Dermis blood vessel endothelial cell (primary cell): ENCODE measurements at regions not wholly inside any gene's neighbourhood (a gene's known extent, or its start where the extent isn't known, plus 50 kb on each side); places are given as distances from the start of the nearest gene placed in this dataset.
"Not testable (repeated sequence)": the region's sequence is repeated elsewhere in the genome, so short reads cannot be mapped to it uniquely, and the experiment has no call there.

Source experiments
- DNase-seq: peaks from one replicate; pipeline ENCODE4 v3.0.0; 2010

DNA sequence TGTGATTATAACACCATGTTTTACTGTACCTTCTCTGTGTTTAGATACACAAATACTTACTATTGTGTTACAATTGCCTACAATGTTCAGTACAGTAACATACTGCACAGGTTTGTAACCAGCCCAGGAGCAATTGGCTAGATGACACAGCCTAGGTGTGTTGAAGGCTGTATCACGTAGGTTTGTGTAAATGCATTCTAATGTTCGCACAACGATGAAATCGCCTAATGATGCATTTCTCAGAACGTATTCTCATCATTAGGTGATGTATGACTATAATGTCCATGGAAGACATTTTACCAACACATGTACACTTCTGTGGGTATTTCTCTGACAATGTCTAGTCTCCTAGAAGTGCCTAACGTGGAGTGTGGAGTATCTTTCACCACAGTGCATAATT, 165.9 kb upstream of the KLF7 start:
- DNase-seq = no peak

DNA sequence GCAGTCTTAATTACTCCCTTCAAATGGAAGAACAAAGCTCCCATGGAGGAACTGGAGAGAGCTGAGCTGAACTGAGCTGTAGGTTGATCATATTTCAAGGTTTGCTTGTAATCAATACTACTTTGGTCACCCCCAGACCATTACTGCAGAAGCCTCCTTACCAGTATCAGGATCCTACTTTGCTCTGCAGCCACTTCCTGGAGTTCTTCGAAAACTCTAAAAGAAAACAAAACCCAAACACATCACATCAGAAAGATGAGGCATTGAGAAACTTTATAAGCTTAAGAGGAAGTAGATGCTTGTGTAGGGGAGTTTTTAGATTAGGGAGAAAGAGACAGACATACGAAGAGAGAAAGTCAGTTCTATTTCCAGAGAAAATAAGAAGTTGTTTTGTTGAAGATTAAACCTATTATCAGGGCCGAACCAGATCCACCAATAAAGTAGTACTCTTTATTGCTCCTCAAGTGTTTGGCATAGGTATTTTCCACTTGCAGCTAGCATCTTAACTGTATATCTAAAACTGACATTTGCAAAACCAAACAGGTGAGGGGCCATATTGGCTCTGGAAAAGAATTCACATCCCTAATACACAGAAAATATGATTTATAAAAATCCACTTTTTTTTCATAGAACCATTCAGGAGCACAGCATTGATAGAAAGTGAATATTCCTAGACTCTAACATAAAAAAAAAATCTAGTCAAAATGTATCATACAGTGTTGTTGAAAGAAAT, 166.9 kb upstream of the KLF7 start:
- DNase-seq = no peak

- no peak for DNase-seq
Measured at GRCh38 chr2:207333599-207334300, 168.0 kb upstream of the KLF7 start.

- no peak for DNase-seq
Measured at GRCh38 chr2:207334301-207334623, 168.5 kb upstream of the KLF7 start.

DNA sequence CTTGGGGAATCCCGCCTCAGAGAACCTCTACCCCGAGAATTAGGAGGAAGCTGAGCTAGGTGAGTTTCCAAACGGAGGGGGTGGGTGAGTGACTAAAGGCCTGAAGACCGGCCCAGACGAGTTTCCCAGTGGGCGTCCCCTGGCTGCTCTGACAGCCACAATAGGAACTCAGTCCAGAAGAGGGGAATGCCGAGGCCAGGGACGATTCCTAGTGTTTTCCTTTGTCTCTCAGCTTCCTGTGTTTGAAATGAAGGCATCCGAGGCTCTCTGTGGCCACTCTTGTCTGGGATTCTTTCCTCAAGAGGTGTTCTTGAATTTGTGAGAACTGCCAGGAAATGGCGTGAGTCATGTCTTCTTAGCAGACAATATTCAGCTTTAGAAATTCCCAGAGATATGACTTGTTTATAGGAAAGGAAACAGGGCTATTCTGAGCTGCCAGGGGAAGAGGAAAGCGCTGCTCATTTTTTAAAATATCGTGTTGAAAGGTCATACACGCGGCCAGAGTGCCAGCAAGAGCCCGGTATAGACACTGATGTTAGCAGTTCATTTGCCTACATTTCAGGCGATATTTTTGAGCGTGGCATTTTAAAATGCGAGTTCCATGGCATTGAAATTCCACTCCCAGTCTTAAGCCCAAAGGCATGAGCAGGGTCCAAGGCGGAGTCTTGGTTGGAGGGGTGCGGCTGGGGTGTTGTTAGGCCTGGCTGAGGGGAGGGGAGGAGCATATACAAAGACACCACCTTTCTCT, 169.1 kb upstream of the KLF7 start:
- peak; percentile 98 for DNase-seq

GRCh38 chr2:207337234-207338219, 171.8 kb upstream of the KLF7 start:
- DNase-seq = no peak

GRCh38 chr2:207338220-207338607, 172.5 kb upstream of the KLF7 start:
- DNase-seq = no peak

DNA sequence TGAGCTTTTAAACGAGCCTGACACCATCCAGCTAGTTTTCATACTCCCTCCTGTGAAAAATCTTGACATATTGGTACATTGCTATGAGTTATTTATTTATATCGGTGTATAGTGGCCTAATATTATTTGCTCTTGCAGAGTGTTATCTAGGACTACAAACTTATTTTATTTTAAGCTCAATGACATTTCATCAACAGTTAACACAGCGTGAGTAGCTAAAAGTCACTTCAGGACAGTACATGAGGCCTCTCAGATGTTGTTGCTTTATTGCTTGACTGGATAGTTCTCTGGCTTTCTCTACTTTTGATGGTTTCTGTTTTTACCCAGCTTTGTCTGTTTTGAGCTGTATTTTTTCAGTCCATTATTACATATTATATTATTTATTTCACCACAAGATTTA, 172.9 kb upstream of the KLF7 start:
- no peak for DNase-seq

DNA sequence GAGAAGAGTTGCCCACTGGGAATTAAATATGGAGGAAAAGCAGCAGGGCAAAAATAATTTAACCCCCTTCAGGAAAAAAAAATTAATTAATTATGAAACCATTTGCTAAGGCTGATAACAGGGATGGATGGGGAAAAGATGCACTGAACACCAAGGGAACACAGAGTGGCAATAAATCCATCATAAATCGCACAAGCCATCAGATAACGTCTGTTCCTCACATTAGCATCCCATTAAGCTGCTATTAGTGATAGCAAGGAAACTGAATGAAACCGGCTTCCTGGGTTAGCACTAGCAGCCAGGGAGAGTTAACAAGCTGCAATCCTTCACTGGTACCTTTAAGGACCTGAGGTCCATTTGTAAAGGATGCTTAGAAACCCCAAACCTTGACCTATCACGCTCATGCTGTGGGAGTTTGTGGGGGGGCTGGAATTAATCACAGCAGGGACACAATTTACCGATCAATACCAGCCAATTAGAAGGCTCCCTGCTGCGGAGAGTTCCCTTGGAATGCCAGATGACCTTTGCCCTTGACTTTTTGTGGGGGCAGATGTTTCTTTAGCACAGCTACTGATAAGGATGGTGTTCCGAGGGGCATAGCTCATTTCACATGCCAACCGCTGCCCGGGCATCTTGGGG, 175.5 kb upstream of the KLF7 start:
- no peak for DNase-seq

GRCh38 chr2:207341804-207342203, 176.1 kb upstream of the KLF7 start:
- DNase-seq = peak; percentile 30

GRCh38 chr2:207344596-207345394, 179.0 kb upstream of the KLF7 start:
- DNase-seq = not testable (repeated sequence)

GRCh38 chr2:207351171-207351570, 178.6 kb upstream of the CREB1 start:
- DNase-seq = no peak

DNA sequence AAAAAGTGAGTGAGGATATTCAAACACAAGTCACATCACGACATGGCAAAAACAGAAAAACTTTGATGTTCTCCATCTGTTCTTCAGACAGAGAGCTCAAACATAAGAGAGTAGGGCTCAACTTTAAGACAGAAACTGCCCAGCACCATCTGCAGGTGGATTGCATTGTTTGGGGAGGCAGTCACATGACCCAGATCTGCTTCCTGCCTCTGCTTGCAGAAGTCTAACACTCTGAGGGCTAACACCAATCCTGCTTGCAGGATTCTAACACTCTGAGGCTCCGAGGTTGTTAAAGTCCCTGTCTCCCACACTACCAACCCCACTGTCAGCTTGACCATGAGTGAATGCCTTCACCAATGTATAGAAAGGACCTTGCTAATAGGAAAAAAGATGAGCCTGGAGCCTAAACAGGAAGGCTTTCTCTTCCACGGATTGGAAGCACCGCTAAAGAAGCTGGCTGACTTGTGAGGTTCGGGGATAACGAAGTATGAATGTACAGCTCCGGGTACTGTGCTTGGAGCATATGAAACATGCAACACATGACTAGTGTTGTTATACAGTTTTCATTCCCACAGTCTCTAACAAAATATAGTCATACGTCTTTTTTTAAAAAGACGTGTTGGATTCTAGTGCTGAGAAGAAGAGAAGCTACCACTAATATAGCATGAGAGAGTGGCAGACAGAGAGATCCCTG, 176.6 kb upstream of the CREB1 start:
- peak; percentile 37 for DNase-seq

GRCh38 chr2:207353836-207354235, 175.9 kb upstream of the CREB1 start:
- DNase-seq = no peak

GRCh38 chr2:207354462-207354861, 175.3 kb upstream of the CREB1 start:
- DNase-seq = no peak

- DNase-seq = no peak
Measured at GRCh38 chr2:207356567-207356966, 173.2 kb upstream of the CREB1 start.

DNA sequence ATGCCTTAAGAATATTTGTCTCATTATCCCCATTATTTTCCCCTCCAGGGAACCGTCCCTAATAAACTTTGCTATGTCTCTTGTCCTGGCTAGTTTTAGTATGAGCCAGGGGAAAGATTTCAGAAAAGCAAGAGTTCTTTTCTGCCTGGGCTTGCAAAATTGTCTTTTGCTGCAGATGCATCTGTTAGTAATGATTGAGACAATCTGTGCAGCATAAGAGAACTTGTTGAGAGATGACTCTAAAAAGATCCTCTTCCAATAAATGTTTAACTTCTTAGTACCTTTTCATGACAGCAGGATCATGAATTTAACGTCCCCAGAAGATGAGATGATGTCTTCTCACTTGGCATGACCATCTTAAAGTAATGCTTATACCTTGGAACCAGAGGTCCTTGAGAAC, 172.5 kb upstream of the CREB1 start:
- no peak for DNase-seq

DNA sequence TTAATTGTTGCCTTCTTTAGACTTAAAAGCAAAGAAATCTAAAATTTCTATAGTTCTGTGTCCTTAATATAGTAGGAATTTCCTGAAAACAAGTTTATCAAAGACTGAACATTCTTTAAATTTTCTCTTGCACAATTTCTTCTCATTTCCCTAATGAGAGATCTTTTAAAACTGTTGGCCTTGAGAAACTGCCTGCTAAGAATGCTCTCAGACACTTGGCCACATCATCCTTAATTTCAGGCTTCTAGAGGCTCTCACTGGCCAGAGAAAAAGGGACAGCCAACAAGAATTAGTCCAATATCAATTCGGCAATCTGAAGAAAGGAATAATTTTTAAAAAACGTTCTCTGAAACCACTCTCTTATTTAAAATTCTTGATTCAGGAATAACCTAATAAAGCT, 167.0 kb upstream of the CREB1 start:
- no peak for DNase-seq

DNA sequence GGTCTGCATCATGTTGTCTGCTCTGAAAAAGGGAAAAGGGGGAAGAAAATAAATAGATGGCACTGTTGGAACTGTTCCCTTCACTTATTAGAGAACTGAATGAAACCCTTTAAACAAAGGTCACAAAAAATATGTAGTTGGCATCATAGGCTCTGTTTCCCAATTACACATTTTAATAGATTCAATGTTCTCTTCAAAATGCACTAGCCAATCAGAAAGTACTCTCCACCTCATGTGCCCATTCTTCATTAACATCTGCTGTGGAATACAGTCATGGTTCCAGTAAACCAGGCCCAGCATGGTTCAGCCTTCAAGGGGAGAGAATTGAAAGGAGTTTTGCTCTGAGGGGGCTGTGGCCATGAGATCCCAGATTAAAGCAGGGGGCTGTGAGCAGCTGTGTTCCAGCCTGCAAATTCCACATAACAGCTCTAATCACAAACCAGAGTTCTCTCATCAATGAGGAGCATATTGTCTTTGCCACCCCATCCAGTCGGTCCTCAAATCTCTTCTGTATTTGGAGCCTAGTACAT, 165.9 kb upstream of the CREB1 start:
- no peak for DNase-seq

GRCh38 chr2:207370646-207371045, 159.1 kb upstream of the CREB1 start:
- no peak for DNase-seq
